GM18907 (cell line): ENCODE measurements at regions not wholly inside any gene's neighbourhood (a gene's known extent, or its start where the extent isn't known, plus 50 kb on each side); places are given as distances from the start of the nearest gene placed in this dataset.
A peak's percentile ranks its signal among the peaks of the same experiment; 100 is the strongest.
"Not testable (repeated sequence)": the region's sequence is repeated elsewhere in the genome, so short reads cannot be mapped to it uniquely, and the experiment has no call there.

Experiments
- ATAC-seq: cut with Tn5 transposase; IDR thresholded peaks from one replicate; pipeline ENCODE4 v1.9.1; 2021; ENCODE audit warnings: mild to moderate bottlenecking, moderate library complexity; ENCODE audit not compliant: unreplicated experiment

DNA sequence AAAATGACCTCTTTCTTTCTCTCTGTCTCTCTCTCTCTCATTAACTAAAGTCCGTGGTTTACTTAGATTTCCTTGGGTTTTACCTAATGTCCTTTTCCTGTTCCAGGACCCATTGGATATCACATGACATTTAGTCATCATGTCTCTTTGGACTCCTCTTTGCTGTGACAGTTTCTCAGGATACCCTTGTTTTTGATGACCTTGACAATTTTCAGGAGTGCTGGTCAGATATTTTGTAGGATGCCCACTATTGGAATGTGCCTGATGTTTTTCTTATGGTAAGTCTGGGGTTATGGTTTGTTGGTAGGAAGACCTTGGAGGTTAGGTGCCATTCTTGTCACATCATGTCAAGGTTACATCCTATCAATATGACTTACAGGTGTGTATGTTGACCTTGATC, 199.2 kb upstream of the HTR1E start:
- ATAC-seq, result no peak

DNA sequence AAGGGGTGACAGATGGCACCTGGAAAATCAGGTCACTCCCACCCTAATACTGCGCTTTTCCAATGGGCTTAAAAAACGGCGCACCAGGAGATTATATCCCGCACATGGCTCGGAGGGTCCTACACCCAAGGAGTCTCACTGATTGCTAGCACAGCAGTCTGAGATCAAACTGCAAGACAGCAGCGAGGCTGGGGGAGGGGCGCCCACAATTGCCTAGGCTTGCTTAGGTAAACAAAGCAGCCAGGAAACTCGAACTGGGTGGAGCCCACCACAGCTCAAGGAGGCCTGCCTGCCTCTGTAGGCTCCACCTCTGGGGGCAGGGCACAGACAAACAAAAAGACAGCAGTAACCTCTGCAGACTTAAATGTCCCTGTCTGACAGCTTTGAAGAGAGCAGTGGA, 205.7 kb upstream of the HTR1E start:
- not testable (repeated sequence) for ATAC-seq

DNA sequence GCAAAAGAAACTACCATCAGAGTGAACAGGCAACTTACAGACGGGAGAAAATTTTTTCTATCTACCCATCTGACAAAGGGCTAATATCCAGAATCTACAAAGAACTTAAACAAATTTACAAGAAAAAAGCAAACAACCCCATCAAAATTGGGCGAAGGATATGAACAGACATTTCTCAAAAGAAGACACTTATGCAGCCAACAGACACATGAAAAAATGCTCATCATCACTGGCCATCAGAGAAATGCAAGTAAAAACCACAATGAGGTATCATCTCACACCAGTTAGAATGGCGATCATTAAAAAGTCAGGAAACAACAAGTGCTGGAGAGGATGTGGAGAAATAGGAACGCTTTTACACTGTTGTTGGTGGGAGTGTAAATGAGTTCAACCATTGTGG, 206.6 kb upstream of the HTR1E start:
- ATAC-seq, result not testable (repeated sequence)

DNA sequence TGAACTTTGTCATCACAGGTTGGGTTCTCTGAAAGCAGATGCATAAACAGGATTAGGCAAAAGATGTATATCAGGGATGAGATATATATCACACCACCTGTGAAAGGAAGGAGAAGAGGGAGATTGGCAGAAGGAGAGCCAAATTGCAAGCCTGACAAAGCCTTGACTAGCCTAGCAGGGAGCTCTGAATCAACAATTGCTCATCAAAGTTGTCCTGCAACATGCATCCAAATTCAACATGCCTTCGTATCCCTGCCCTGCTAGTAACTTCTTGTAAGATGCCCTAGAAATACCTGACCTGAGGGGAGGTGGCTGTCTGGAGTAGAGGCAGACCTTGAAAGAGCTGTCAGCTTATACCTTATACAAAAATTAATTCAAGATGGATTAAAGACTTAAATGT, 207.1 kb upstream of the HTR1E start:
- no peak for ATAC-seq

DNA sequence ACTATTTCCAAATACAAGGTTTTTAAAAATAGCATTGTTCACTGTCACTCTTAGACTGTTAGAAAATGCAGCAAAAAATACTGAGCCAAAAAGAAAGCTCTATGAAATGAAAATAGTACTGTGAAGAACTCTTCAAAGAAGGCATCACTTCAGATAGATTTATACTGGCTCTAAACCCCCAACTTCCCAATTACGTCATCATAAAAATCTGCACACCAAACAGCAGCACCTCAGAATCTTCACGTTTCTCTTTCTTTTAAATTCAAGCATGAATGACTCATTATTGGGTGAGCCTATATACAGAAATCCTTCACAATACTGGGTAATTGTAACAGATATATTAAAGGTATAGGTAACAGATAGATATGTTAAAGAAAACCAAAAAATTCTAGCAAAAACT, 208.4 kb upstream of the HTR1E start:
- ATAC-seq, result no peak

DNA sequence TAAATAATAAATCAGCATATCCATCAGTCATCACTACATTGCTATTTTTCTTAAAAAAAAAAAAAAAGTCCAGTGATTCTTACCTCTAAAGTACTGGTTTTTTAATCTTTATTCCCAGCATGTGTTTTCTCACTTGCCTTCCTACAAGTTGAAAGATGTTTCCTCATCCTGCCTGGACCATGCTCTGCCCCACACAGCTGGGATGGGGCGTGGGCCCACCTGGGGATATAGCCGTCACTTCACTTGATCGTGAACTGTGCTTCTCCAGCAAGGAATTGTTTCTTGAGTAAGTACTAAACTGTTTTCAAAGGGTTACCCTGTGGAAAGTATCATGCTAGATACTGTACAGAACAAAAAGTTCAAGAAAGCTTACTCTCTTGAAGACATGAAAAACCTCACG, 212.6 kb upstream of the HTR1E start:
- no peak for ATAC-seq

DNA sequence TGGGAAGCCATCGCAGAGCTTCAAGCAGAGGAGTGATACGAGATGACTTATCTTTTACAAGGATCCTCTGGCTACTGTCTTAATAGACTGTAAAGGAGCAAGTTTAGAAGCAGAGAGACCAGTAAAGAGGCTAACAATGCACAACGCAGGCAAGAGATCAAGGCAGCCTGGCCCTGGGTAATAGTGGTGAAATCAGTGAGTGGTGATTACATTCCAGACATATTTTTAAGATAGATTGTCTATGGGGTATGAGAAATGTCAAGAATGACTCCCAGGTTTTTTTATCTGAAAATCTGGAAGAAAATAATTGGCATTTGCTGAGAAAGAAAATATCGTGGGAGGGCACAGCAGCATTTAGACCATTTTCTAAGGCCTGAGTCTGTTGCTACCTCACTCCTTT, 213.6 kb upstream of the HTR1E start:
- no peak for ATAC-seq

DNA sequence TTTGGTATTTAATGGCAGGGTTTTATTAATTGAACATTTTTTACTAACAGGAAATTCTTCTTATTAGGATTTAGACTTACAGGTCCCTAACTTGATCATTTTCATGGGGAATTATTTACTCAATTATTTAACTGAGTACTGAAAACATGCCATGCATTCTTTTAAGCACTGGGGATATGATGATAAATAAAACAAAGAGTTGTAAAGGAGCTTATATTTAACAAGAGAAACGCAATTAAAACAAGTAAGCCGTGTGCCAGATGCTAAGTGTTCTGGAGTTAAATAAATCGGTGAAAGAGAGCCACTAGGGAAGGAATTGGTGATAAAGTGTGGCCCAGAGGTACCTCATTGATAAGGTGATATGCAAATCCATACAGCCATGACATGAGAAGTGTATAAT, 214.2 kb upstream of the HTR1E start:
- ATAC-seq, result no peak

DNA sequence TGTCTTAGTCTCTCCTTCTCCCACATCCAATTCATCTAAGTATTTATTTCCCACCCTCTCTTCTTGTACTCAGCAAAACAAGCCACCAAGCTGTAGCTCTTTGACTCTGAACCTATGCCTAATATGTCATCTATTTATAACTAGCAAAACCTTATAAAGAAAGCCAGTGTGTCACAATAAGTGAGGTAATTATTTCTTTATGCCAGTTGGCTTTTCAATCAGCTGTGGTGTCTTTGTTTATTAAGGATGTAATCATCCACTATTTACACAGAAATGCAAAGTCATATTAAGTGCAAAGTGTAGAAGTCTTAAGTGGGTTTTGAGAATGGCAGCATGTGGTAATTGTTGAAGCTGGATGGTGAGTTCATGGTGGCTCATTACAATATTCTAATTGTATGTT, 215.2 kb upstream of the HTR1E start:
- no peak for ATAC-seq

DNA sequence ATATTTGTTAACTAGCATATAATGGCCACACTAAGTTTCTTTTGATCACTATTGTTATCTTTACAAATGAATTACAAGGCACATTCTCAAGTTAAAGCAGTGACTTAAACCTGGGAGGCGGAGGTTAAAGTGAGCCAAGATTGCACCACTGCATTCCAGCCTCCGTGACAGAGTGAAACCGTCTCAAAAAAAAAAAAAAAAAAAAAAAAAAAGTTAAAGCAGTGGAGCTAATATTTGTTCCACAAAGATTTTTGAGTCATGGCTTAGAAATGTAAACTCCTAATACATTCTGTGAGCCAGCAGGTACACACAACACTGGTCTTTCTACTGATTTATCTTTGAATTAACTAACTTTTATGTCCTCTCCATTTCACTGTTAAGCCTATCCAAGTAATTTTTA, 221.7 kb upstream of the HTR1E start:
- no peak for ATAC-seq

DNA sequence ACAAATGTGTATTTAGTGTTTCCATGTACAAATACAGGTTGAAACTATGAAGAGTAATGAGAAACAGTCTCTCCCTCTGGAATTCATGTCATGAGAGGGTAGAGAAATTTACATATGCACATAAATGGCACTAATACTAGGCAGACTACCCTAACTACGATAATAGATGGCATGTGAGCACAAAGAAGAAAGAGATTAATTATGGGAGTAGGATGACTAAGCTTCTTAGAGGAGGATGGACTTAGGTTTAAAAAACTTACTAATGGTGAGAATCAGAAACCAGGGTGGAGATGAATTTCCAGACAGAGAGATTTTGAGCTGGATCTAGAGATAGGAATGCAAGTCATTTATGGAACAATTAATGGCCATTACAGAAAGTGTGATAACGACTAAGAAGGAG, 225.3 kb upstream of the HTR1E start:
- ATAC-seq, result no peak

DNA sequence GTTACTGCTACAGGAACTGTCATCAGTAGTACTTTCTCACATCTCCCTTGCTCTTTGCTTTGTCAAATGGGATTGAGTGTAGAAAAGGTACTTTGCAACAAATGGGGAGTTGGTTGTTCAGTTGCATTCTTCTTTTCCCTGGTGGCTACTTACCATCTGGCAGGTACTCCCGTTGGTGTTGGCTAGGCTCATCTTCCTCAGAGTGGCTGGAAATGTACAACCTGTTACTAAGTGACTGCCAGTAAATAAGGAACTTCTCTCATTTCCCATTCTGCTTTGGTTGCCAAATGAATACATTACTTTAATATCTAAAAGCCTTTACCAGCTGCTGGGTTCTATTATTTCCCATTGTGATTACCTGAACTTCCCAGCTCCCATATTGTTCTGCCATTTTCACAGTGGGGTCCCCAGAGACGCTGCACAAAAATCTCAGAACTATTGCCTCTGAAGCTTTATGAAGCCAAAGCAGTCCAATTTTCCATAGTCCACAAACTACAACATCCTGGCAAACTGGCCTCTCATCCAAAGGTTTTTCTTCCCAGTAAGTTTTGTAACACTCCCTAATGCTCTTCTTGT, 229.7 kb upstream of the HTR1E start:
- ATAC-seq, result no peak

DNA sequence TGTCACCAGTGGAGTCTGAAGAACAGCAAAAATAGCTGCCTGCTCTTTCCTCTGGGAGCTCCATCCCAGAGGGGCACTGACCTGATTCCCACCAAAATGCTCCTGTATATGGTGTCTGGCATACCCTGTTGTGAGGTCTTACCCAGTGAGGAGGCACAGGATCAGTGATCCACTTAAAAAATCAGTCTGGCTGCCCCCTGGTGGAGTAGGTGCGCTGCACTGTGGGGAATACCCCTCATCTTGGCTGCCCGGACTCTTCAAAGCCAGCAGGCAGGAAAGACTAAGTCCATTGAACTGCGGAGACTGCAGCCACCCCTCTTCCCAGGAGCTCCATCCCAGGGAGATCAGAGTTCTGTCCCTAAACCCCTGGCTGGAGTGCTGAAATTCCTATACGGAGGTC, 230.9 kb upstream of the HTR1E start:
- ATAC-seq, result peak; percentile 83

DNA sequence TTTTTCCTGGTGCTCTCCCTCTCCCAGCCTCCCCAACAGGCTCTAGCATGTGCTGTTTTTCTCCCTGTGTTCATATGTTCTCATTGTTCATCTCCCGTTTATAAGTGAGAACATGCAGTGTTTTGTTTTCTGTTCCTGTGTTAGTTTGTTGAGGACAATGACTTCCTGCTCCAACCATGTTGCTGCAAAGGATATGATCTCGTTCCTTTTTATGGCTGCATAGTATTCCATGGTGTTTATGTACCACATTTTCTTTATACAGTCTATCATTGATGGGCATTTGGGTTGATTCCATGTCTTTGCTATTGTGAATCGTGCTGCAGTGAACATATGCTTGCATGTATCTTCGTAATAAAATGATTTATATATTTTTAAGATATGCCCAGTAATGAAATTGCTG, 236.1 kb upstream of the HTR1E start:
- ATAC-seq, result not testable (repeated sequence)

DNA sequence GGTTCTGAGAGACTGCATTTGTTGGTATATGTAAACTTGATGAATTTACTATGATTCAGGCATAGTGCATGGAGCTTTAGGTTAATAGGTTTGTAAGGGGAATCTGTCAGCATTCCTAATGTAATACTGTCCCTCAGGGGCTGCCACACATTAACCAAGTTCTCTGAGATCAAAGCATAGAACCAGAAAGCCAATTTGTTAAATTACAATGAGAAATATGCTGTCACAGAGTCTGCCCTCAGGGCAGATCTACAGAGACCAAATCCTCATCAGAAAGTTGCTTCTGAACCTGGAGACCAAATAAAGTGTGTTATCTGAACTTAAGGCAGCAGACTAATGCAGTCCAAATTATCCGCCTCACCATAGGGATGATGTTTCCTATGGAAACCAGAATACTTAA, 250.8 kb upstream of the HTR1E start:
- ATAC-seq, result no peak

DNA sequence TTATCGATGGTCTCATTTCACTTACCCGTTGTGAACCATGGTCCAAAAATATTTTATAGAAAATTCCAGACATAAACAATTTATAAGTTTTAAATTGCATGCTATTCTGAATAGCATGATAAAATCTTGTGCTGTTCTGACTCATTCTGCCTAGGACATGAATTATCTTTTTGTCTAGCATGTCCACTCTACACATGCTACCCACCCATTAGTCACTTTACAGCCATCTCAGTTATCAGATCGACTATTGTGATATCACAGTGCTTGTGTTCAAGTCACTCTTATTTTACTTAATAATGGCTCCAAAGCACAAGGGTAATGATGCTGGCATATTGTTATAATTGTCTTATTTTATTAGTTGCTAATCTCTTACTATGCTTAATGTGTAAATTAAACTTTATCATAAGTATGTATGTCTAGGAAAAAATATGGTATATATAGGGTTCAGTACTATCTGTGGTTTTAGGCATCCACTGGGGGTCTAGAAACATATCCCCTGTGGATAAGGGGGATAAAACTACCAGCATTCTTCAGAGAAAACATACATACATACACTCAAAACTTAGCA, 252.0 kb upstream of the HTR1E start:
- ATAC-seq, result no peak

DNA sequence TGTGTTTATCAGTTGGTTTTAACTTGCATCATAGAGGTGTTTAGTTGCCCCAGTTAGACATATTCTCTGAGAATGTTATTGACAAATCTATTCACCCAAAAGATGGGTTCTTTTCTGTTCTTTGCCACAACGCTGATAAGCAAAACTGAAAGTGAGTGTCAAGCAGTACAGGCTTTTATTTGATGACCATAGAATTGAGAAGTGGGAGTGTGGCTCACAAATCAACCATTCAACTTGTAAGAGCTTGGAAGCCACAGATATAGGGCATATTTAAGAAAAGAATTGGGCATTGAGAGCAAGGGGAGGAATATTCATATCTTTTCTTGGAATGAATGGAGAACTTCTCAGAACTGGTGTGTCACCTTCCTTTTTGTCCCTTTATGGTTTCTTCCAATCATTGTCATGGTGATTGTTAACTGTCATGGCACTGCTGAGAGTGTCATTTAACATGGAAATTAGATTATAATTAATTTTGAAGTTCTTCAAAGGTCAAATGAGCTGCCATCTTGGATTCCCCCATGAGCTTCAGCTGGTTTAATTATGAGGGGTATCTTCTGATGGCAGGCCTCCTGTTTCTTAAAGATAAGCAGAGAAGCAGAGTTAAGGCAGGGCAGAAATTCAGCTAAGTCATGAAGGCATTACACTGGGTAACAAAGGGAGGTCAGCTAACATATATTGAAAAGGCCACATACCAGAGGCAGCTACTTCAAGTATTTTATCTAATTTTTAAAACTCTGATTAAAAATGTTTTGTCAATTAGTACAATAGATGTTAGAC, 254.0 kb upstream of the HTR1E start:
- no peak for ATAC-seq

DNA sequence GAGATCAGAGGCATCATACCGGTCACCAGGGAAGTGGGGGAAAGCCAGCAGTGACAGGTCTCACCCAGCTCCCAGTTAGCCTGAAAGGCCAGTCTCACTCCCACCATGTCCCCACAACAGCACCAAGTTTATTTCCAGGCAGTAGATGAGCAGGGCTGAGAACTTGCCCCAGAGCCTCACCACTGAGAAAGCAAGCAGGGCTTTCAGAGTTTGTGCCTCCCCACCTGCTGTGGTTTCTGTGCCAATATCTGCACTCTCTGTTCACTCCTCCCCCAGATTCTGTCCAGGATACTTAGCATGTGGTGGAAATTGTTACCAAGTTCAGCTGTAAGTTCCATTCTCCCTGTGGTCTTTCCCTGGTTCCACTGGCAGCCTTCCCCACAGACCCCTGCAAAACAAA, 255.0 kb upstream of the HTR1E start:
- ATAC-seq, result no peak

DNA sequence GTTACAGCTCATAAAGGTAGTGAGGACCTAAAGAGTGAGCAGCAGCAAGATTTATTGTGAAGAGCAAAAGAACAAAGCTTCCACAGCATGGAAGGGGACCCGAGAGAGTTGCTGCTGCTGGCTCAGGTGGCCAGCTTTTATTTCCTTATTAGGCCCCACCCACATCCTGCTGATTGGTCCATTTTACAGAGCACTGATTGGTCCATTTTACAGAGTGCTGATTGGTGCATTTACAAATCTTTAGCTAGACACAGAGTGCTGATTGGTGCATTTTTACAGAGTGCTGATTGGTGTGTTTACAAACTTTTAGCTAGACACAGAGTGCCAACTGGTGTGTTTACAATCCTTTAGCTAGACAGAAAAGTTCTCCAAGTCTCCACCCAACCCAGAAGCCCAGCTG, 256.2 kb upstream of the HTR1E start:
- ATAC-seq, result not testable (repeated sequence)

DNA sequence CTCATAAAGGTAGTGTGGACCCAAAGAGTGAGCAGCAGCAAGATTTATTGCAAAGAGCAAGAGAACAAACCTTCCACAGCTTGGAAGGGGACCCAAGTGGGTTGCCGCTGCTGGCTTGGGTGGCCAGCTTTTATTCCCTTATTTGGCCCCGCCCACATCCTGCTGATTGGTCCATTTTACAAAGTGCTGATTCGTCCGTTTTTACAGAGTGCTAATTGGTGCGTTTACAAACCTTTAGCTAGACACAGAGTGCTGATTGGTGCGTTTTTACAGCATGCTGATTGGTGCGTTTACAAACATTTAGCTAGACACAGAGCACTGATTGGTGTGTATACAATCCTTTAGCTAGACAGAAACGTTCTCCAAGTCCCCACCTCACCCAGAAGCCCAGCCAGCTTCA, 265.2 kb upstream of the HTR1E start:
- ATAC-seq, result not testable (repeated sequence)

DNA sequence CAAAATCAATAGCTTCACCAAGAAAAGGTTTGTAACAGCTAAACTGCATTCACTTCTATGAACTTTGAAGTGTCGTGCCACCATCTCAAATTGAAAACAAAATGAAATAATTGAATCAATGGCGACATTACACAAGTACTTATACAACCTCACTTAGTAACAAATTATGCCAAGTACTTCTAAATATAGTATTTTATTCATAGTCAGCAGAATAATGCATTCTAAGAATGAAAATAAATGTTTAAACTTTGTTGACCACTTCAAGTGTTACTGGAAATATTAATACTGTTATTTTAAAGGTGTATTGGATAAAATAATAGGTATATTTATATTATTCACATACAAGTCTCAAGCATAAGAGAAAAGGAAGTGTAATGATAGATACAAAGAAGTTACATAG, 280.1 kb upstream of the HTR1E start:
- ATAC-seq, result no peak

DNA sequence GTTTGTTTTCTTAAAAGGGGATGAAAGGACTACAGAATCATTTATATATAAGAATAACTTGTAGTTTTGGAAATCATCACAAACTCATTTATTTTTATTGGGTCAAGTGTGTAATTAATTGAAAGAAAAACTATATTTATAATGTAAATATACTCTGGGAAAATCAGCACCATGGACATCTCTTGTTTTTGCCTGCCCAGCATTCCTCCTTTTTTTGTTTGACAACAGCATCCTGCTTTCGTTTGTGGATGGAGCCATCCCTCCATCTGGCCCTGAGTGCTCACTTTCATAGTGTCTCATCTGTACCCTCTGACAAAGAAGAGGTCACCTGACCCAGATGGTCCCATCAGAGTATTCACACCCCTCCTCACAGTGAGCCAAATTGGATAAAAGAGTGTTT, 308.2 kb upstream of the HTR1E start:
- ATAC-seq, result no peak

DNA sequence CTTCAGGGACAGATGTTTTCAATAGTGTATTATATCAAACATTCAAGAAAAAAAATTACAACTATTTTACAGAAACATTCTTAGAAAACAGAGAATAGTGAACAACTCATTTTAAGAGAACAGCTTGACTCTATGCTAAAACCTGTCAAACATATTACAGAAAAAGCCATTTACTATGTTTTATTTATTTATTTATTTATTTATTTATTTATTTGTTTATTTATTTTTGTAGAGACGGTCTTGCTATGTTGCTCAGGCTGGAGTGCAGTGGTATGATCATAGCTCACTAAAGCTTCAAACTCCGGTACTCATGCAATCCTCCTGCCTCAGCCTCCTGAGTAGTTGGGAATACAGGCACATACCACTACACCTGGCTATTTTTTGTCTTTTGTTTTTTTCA, 317.9 kb upstream of the HTR1E start:
- no peak for ATAC-seq
